ENCODE measurements at regions not wholly inside any gene's neighbourhood (a gene's known extent, or its start where the extent isn't known, plus 50 kb on each side); places are given as distances from the start of the nearest gene placed in this dataset.
"Not testable (repeated sequence)": the region's sequence is repeated elsewhere in the genome, so short reads cannot be mapped to it uniquely, and the experiment has no call there.

GRCh38 chr11:98307827-98308491 lies 712.8 kb upstream of the CNTN5 start:
- SMC1A ChIA-PET (ENCODE audit: uncharacterized antibody, unreplicated experiment): no interaction called here
- CTCF ChIA-PET: interaction anchor here (0.8 kb wide), 1 partner anchor 24 kb away, joined by 4 read pairs; no protein-coding TSS in a partner anchor
- Histone ChIP-seq H3K36me3 (ENCODE audit: control insufficient read depth in 2 of 2, insufficient read depth in 2 of 2, low read length in 1 of 2) (no peaks in the 10 kb centered on the region), H3K4me1 (ENCODE audit: control insufficient read depth, insufficient read depth, low read length) (no peaks in the 10 kb centered on the region), H4K20me1 (ENCODE audit: control insufficient read depth, insufficient read depth) (no peaks in the 10 kb centered on the region), H3K9me3 (replicated peaks; ENCODE audit: control insufficient read depth, insufficient read depth, low read length) (no peaks in the 10 kb centered on the region), H3K79me2 (ENCODE audit: control insufficient read depth, insufficient read depth, low read length) (no peaks in the 10 kb centered on the region), H3K4me3 (no peak overlapping the region), H3K9ac (ENCODE audit: control insufficient read depth, insufficient read depth, low read length) (no peak overlapping the region), H2AFZ (ENCODE audit: control insufficient read depth, low read depth, low read length) (no peak overlapping the region), H3K27ac (ENCODE audit: control insufficient read depth, insufficient read depth) (no peak overlapping the region), H3K4me2 (ENCODE audit: control insufficient read depth, insufficient read depth) (no peak overlapping the region), H3K27me3 (replicated peaks in 1 of 2; ENCODE audit: control insufficient read depth in 2 of 2, insufficient read depth in 2 of 2, low read length in 1 of 2) (no peaks in the 10 kb centered on the region)
- DNase-seq (ENCODE audit: low read depth, low spot score) (no peak), ATAC-seq (no peak), FAIRE-seq (no peak)
- TF ChIP-seq ZNF207 (IDR thresholded peaks at IDR 0.05; ENCODE audit: borderline replicate concordance) (no peak), CHD4 (IDR thresholded peaks at IDR 0.05) (no peak), STAT3 (IDR thresholded peaks at IDR 0.05; ENCODE audit: low read depth, low read length) (no peak), KAT2A (conservative IDR thresholded peaks at IDR 0.05; ENCODE audit: control insufficient read depth, low read depth, low read length) (no peak), CREM (IDR thresholded peaks at IDR 0.05; ENCODE audit: low read depth) (no peak), SMARCA5 (IDR thresholded peaks at IDR 0.05) (no peak), FOXM1 (IDR thresholded peaks at IDR 0.05; ENCODE audit: low read depth, low read length) (no peak), USF2 (IDR thresholded peaks at IDR 0.05; ENCODE audit: borderline replicate concordance, low read depth, low read length) (no peak), NFYA (IDR thresholded peaks at IDR 0.05; ENCODE audit: borderline replicate concordance, low read depth, low read length) (no peak), IRF3 (IDR thresholded peaks at IDR 0.05) (no peak), NR2F1 (conservative IDR thresholded peaks at IDR 0.05) (no peak), ZNF274 (IDR thresholded peaks at IDR 0.05; ENCODE audit: insufficient read depth, insufficient read length) (no peak), CHD1 (IDR thresholded peaks at IDR 0.05; ENCODE audit: low read depth, low read length) (no peak), BMI1 (IDR thresholded peaks at IDR 0.05; ENCODE audit: borderline replicate concordance) (no peak)
- RAD21 ChIA-PET (ENCODE audit: unreplicated experiment): no interaction called here
- intact Hi-C loops (cut with micrococcal nuclease; ENCODE audit: unreplicated experiment) (no loop called here), in situ Hi-C loops (cut with MboI) (no loop called here)
- POLR2A ChIA-PET: no interaction called here
- no TSS peak for BruUV-seq (replicated peaks)
- WGBS (ENCODE audit: insufficient coverage, insufficient replicate concordance, low lambda C conversion rate, missing lambda C conversion rate): 0% methylated on average over 1 of the region's 1 CpG

GRCh38 chr11:98330306-98330705 lies 690.4 kb upstream of the CNTN5 start:
- H2AFZ ChIP-seq (ENCODE audit: control insufficient read depth, low read depth, low read length); H4K20me1 ChIP-seq (ENCODE audit: control insufficient read depth, insufficient read depth); ATAC-seq; H3K36me3 ChIP-seq (ENCODE audit: control insufficient read depth in 2 of 2, insufficient read depth in 2 of 2, low read length in 1 of 2); CTCF ChIA-PET; FAIRE-seq; BruUV-seq (replicated peaks); intact Hi-C loops (cut with micrococcal nuclease; ENCODE audit: unreplicated experiment); H3K9me3 ChIP-seq (replicated peaks; ENCODE audit: control insufficient read depth, insufficient read depth, low read length); H3K9ac ChIP-seq (ENCODE audit: control insufficient read depth, insufficient read depth, low read length); H3K4me2 ChIP-seq (ENCODE audit: control insufficient read depth, insufficient read depth); H3K27me3 ChIP-seq (replicated peaks in 1 of 2; ENCODE audit: control insufficient read depth in 2 of 2, insufficient read depth in 2 of 2, low read length in 1 of 2); H3K27ac ChIP-seq (ENCODE audit: control insufficient read depth, insufficient read depth); H3K79me2 ChIP-seq (ENCODE audit: control insufficient read depth, insufficient read depth, low read length); RAD21 ChIA-PET (ENCODE audit: unreplicated experiment); DNase-seq (ENCODE audit: low read depth, low spot score); SMC1A ChIA-PET (ENCODE audit: uncharacterized antibody, unreplicated experiment); in situ Hi-C loops (cut with MboI); H3K4me3 ChIP-seq; POLR2A ChIA-PET; H3K4me1 ChIP-seq (ENCODE audit: control insufficient read depth, insufficient read depth, low read length): not testable (repeated sequence)
- 30% methylated on average over 9 of the region's 12 CpGs for WGBS (ENCODE audit: insufficient coverage, insufficient replicate concordance, low lambda C conversion rate, missing lambda C conversion rate)

Data from GM12878 (cell line).